WERI-Rb-1 (cell line): ENCODE measurements at regions not wholly inside any gene's neighbourhood (a gene's known extent, or its start where the extent isn't known, plus 50 kb on each side); places are given as distances from the start of the nearest gene placed in this dataset.

Experiments used
- DNase-seq: peaks from one replicate; pipeline ENCODE4 v3.0.0-alpha.2; 2020
- H3K27ac ChIP-seq: fragments of 250-450 bp; sonication (Bioruptor Pico); 2 replicates; pipeline ENCODE4 v1.5.1; 2020; ENCODE audit warnings: mild to moderate bottlenecking, moderate library complexity
- H3K27me3 ChIP-seq: fragments of 250-450 bp; sonication (Bioruptor Pico); 2 replicates; pipeline ENCODE4 v1.5.1; 2021; ENCODE audit warnings: mild to moderate bottlenecking, low read depth, moderate library complexity; ENCODE audit not compliant: insufficient read depth, severe bottlenecking
- H3K36me3 ChIP-seq: fragments of 250-450 bp; sonication (Bioruptor Pico); 2 replicates; pipeline ENCODE4 v1.5.1; 2020; ENCODE audit warnings: mild to moderate bottlenecking, moderate library complexity
- H3K4me3 ChIP-seq: 2 replicates; pipeline ENCODE4 v1.5.1; 2011; ENCODE audit warnings: low read depth, mild to moderate bottlenecking, control low read depth, low read length
- H3K9me3 ChIP-seq: fragments of 250-450 bp; sonication (Bioruptor Pico); 2 replicates; pipeline ENCODE4 v1.5.1; 2021; ENCODE audit warnings: mild to moderate bottlenecking, moderate library complexity; ENCODE audit not compliant: severe bottlenecking
- CTCF ChIP-seq: IDR thresholded peaks from 2 replicates; pipeline ENCODE4 v1.5.1; 2011; ENCODE audit warnings: low read depth, mild to moderate bottlenecking, control low read depth, inconsistent platforms, low read length

- Histone ChIP-seq H3K9me3 (peaks cover 4% of the 10 kb centered on the region), H3K27ac (no peak overlapping the region), H3K27me3 (no peaks in the 10 kb centered on the region), H3K4me3 (no peak overlapping the region), H3K36me3 (no peaks in the 10 kb centered on the region)
- peak; percentile 30 for DNase-seq
- TF ChIP-seq CTCF = peak; percentile 20; the same call in 1 of the 2 replicates
Measured at GRCh38 chr1:214823311-214824117, 220.5 kb downstream of the CENPF start.

DNA sequence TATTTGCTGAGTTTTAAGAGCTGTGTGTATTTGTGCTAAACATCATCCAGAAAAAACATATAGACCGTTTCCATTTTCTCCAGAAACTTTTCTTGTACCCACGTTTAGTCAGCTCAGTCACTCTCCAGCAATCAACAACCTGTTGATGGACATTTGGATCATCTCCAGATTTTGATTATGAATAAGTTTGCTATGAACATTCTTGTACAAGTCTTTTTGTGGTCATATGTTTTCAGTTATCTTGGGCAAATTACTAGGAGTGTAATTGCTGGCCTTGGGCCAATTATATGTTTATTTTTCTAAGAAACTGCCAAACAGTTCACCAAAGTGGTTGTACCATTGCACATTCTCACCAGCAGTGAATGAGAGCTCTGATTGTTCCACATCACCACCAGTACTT, 221.8 kb downstream of the CENPF start:
- no peaks in the 10 kb centered on the region for H3K27me3 ChIP-seq
- no peak overlapping the region for H3K4me3 ChIP-seq
- H3K27ac ChIP-seq = no peak overlapping the region
- TF ChIP-seq CTCF = no peak
- DNase-seq = no peak
- no peaks in the 10 kb centered on the region for H3K36me3 ChIP-seq
- H3K9me3 ChIP-seq = peaks cover 4% of the 10 kb centered on the region

GRCh38 chr1:214826619-214827018, 223.6 kb downstream of the CENPF start:
- H3K27me3 ChIP-seq = no peaks in the 10 kb centered on the region
- DNase-seq = no peak
- H3K4me3 ChIP-seq = no peak overlapping the region
- peaks cover 4% of the 10 kb centered on the region for H3K9me3 ChIP-seq
- no peaks in the 10 kb centered on the region for H3K36me3 ChIP-seq
- no peak overlapping the region for H3K27ac ChIP-seq
- no peak for TF ChIP-seq CTCF

DNA sequence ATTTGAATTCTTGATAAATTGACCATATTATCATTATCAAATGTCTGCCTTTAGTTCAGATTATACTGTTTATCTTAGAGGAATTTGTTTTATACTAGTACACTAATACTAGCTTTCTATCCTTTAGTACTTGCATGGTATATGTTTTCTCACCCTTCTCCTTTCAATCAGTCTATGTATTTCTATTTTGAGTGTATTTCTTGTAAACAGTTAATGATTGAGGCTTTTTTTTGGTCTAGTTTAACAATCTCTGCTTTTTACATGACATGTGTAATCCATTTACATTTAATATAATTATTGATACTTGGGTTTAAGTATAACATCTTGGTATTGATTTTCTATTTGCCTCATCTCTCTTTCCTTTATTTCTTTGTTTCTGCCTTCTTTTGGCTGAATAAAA, 224.9 kb downstream of the CENPF start:
- no peak for DNase-seq
- H3K4me3 ChIP-seq = no peak overlapping the region
- H3K9me3 ChIP-seq = peaks cover 4% of the 10 kb centered on the region
- no peak overlapping the region for H3K27ac ChIP-seq
- H3K27me3 ChIP-seq = no peaks in the 10 kb centered on the region
- no peak for TF ChIP-seq CTCF
- no peaks in the 10 kb centered on the region for H3K36me3 ChIP-seq

DNA sequence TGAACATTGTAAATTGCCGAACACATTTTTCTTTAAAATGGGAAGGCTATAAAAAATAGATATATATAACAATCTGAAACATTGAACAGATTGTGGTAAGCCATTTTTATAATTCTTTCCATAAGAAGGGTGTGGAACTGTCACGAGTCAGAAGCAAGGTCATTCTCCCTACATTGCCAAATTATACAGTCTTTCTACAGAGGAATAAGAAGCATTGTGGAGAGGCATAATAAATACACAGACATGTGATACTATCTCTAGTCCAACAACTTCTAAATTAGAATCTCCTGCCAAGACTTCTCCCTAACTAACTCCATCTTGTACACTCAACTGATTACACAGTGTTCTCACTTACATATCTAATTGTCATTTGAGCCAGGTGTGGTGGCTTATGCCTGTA, 227.9 kb downstream of the CENPF start:
- no peak for DNase-seq
- no peaks in the 10 kb centered on the region for H3K36me3 ChIP-seq
- peaks cover 4% of the 10 kb centered on the region for H3K9me3 ChIP-seq
- no peak for TF ChIP-seq CTCF
- no peaks in the 10 kb centered on the region for H3K27me3 ChIP-seq
- H3K27ac ChIP-seq = no peak overlapping the region
- no peak overlapping the region for H3K4me3 ChIP-seq

GRCh38 chr1:214831956-214832355, 229.0 kb downstream of the CENPF start:
- TF ChIP-seq CTCF = no peak
- no peak overlapping the region for H3K4me3 ChIP-seq
- peaks cover 4% of the 10 kb centered on the region for H3K9me3 ChIP-seq
- no peaks in the 10 kb centered on the region for H3K36me3 ChIP-seq
- DNase-seq = no peak
- no peaks in the 10 kb centered on the region for H3K27me3 ChIP-seq
- no peak overlapping the region for H3K27ac ChIP-seq
